T-helper 2 cell treated with Interferon-gamma antibody and Interleukin-4, amounts not matched to agents 100 ng/mL and 5 ng/mL, for 36 hours (primary cell): ENCODE measurements at regions not wholly inside any gene's neighbourhood (a gene's known extent, or its start where the extent isn't known, plus 50 kb on each side); places are given as distances from the start of the nearest gene placed in this dataset.

Experiments
- intact Hi-C: fragments of 100-400 bp; cut with micrococcal nuclease; formaldehyde crosslinking; loops from one replicate; pipeline ENCODE4 v1.15.1; 2023

DNA sequence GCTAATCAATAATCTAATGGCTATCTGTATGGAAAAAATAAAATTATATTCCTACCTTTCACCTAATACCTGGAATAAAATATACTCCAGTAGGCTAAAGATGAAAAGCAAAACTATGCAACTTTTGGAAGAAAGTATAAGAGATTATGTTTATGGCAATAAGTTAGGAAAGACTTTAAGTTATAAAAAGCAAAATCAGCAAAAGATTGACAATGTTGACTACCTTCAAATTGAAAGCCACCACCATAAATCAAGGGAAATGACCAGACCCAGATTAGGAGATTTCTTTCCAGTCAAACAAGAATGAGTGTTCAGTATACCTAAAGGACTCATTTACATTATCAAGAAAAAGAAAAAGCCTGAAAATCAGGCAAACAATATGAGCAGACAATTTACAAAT is 159.1 kb upstream of the ZBED5 start:
- intact Hi-C loops = no loop called here

DNA sequence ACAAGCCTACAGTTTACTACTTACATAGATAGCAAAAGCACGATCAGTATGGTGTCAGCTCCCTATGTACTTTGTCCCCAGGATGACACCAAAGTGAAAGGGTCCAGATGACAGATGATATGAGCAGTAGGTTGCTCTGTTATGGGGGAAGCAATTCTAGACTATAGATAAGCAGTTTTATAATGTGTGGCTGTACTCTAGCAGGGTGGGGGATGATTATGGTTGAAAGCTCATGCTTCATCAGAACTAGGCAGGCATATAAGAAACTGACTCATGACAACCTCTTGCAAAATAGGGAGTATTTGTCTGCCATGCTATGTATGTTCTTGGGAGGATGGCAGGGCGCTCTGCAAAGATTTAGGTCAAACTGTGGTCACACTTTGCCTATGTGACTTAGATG is 158.2 kb upstream of the ZBED5 start:
- intact Hi-C loops = no loop called here

DNA sequence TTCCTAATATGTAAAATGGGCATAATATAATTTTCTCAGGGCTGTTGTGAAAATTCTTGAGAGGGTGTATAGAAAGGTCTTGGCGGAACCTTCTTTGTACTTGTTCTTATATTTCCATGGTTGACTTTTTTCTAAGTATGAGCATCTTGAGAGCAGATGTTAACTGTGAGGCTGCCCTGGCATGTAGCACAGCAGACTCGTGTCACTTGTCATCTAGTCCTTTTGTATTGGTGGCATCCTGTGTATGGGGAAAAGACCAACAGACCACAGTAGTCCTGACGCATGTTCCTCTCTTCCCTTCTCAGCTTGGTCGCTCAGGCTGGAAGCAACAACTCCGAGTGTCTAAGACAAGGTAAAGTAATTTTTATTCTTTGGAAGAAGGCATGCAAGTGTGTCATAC is 153.8 kb upstream of the ZBED5 start:
- intact Hi-C loops = no loop called here

DNA sequence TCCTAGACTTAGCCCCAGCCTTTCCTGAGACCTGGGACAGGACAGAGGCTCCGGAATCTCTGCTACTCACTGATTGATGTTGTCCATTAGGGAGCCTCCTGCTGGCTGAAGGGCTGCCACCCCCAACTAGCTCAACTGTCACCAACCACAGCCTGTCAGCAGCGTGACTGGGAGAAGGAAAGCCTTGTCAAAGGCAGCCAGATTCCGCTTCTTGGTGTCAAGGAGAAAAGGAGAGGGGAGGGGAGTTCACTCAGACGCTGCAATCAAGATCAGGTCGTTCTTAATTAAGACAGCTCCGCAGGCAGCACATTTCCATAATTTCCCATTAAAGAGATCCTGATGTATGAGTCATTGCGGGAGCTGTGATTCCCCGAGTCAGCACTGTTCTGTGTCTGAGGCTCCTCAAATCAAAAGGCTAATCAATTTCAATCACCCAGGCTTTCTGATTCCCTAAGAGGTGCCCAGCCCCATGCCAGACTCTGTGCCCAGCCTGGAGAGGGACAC is 152.8 kb upstream of the ZBED5 start:
- intact Hi-C loops = no loop called here

DNA sequence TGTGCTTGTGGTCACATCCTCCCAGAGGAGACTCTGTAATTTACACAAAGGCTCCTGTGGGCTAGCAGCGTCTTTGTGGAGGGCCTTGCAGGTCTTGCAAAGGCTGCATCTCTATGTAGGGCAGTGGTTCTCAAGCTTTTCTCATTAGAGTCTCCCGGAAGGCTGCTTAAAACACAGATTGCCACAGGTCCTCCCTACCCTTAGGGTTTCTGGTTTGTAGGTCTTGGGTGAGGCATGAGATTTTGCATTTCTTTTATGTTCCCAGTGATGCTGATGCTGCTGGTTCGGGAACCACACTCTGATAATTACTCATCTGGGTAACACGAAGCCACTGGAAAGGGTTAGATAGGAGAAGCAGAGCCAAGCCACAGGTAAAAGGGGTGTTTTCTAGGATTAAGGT is 151.3 kb upstream of the ZBED5 start:
- intact Hi-C loops = no loop called here

DNA sequence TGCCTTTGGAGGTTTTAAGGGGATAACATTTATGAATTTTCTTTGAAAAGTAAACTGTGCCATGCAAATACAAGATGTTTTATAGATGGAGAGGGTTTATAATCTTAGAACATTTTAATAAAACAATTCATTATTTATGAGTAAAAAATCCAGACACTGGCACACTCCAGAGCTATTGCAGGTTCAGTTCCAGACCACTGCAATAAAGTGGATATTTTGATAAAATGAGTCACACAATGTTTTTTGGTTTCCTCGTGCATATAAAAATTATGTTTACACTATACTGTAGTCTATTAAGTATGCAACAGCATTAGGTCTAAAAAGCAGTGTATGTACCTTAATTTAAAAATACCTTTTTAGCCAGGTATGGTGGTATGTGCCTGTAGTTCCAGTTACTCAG is 146.2 kb upstream of the ZBED5 start:
- intact Hi-C loops = no loop called here

DNA sequence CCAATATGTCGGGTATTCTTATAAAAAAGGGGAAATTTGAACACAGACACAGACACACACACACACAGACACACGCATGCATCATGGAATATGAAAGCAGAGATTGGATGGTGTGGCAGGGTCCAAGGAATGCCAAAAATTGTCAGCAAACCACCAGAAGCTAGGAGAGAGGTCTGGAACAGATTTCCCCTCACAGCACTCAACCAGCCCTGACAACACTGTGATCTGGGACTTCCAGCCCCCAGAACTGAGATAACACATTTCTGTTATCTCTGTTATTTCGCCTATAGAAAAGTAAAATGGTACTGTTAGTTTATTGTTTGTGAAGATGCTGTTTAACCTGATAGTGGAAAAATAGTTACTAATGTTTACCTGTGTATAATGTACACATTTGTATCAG is 145.4 kb upstream of the ZBED5 start:
- intact Hi-C loops = no loop called here

DNA sequence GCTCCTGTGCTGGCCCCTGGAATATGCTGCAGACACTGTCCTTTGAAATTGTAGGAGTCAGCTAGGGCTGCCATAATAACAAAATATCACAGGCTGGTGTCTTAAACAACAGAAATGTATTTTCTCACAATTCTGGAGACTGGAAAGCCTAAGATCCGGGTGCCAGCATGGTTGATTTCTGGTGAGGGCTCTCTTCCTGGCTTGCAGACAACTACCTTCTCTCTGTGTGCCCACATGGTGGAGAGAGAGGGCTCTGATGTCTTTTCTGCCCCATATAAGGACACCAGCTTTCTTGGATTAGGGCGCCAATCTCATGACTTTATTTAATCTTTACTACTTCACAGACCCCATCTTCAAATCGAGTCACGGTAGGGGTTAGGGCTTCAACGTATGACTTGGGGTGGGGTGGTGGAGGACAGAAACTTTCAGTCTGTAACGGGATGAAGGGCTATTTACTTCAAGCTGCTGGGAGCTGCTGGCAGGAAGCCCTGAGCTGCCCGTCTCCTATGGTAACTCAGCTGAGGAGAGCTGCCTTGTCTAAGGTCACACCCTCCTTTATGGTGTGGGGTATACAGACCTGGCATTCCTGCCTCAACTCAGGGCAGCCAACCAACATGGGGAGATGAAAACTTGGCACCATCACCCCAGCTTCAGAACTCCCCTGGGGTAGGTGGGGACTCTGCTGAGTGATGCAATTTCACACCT is 142.9 kb upstream of the ZBED5 start:
- intact Hi-C loops = no loop called here

DNA sequence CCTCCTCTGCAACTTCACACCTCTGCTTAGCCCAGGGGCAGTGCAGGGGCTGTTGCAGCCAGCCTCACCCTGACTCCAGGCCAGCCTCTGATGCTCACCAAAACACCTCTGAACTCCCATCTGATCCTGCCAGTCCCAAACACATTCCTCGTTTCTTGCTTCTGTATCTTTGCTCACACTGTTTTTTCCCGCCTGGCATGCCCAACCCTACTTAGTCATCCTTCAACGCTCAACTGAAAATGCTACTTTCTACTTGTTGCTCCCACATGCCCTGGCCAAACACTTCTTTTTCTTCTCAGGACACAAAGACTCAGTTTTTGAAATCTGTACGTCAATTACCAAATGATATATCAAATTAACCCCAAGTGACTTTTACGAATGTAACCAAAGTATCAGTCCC is 140.8 kb upstream of the ZBED5 start:
- intact Hi-C loops = no loop called here

DNA sequence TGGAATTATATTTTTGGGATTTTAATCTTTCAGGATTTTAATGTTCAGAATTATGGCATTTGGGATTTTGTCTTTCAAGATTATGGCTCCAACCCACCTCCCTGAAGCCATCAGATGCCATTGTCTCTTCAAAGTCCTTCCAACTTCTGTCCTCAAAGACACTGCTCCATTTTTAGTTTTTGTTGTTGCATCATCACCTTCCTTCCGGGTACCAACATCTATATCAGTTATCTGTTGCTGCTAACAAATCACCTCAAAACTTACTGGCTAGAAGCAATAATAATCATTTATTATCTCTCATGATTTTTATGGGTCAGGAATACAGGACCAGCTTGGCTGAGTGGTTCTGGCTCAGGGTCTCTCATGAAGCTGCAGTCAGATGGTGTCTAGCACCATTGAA is 138.8 kb upstream of the ZBED5 start:
- intact Hi-C loops = no loop called here

DNA sequence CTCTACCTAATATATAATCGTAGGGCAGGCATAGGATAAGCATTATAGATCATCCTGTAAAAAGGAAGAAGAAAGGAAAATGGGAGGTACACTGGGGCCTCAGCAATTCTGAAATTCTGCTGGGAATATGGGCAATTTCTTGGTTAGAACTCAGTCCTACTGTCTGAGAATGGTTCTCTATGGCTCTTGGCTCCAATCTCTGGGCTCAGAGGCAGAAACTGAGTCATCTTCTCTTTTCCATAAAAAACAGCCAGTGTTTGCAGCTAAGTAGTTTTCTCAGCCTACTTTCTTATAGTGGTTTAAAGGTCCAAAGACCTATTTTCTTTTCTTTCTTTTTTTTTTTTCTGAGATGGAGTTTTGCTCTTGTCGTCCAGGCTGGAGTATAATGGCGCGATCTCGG is 135.8 kb upstream of the ZBED5 start:
- intact Hi-C loops = no loop called here

DNA sequence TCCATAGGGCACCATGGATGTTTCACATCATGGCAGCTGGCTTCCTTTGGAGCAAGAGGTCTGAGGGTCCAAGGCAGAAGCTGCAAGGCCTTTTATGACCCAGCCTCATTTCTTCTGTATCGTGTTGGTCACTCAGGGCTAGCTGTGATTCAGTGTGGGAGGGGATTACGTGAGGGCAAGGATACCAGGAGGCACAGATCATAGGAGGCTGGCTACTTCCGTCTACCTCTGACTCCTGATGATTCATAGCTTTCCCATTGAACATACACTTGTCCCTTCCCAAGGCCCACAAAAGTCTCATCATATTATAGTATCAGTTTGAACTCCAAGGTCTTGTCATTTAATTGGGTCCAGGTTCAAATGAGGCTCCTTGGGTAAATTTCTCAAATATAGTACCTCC is 135.3 kb upstream of the ZBED5 start:
- intact Hi-C loops = no loop called here

DNA sequence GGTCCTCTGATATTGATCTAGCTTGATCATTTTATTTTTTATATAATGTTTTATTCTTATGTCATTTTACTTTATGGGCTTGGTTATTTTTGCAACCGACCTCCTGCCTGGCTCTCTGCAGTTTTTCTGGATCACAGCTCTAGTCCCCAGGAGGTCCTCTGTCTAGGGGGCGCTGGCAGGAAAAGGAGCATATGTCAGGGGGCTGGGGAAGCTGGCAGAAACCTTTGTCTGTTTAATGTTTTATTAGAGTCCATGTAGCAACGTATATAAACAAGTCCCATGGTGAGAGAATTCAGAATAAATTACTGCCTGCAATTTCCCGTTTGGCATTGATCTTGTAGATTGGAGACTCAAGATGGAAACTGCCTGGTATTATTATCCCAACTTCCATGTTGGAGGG is 133.5 kb upstream of the ZBED5 start:
- intact Hi-C loops = no loop called here

DNA sequence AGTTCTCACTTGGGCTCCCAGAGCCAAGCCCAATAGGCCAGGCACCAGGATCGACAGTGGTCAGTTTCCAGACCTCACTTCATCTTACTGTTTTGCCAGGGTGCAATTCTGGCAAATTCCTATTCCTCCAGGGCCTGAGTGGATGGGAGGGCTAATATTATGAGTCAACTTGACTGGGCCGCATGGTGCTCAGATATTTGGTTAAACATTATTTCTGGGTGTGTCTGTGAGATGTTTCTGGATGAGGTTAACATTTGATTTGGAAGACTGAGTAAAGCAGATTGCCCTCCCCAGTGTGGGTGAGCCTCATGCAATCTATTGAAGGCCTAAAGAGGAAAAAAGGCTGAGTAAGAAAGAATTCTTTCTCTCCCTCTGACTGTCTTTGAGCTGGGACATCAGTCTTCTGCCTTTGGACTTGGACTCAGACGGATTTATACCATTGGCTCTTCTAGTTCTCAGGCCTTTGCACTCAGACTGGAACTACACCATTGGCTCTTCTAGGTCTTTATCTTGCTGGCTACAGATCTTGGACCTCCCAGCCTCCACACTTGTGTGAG is 132.9 kb upstream of the ZBED5 start:
- intact Hi-C loops = no loop called here

DNA sequence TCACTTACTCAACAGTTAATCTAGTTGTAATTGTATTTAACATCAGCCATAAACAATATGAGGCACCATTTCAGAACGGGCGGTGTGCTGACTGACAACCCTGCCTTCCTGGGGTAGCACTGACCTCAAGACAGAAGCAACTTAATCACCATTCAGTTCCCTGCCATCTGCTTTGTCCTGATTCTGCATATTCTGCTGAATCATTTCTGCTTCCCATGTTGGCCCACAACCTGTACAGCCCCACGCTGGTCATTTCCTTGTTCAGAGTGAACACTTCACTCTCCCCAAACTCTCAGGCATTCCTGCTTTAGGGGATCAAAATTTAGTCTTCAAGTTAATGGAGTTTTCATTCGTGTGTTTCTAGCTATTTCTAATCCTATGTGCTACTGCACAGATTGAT is 132.3 kb upstream of the ZBED5 start:
- intact Hi-C loops = no loop called here

DNA sequence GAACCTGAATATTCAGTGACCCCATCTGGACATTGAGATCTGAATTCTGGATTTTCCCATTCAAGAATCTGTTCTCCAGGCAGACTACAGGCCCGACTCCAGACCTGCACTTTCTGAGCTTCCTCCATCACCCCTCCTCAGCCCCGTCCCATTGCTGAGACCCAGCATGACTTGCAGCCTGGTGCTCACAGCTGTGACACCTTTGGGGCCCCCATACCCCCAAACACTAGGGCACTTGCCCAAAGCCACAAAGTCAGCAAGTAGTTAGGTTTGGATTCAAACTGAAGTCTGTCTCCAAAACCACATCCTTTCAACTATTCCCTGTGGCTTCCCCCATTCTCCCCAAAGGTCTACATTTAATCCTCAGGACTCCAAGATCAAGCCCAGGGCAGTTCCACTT is 128.2 kb upstream of the ZBED5 start:
- intact Hi-C loops = no loop called here

DNA sequence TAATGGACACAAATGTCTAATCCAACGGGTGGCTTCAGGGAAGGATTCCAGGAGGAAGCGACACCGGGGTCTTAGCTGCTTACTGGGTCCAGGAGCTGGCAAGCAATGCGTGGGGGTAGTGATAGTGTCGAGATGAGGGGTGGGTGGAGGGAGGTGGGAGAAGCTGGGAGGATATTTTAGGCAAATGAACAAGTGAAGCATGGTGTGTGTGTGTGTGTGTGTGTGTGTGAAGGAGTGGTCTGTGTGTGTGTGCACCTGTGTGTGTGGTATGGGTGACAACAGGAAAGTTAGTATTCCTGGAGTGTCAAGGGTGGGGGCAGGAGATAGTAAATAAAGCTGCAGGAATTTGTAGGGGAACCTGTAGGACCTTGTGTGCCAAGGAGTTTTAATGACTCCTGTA is 126.9 kb upstream of the ZBED5 start:
- intact Hi-C loops = no loop called here

DNA sequence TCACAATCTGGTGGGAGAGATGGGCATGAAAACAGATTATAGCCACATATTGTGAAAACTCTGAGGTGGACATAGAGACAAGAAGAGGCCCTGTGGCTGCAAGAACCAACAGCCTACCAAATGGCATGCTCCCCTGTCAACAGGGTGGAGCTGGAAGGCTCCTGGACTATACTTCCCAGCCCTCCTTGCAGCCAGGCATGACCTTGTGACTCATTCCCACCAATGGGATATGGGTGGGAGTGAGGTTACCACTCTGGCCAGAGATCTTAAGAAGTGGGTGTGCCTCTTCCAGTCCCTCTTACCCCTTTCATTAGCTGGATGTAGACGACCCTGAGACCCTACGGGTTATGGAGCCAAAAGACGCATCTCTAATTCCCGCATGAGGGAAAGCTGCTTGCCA is 126.4 kb upstream of the ZBED5 start:
- intact Hi-C loops = no loop called here

DNA sequence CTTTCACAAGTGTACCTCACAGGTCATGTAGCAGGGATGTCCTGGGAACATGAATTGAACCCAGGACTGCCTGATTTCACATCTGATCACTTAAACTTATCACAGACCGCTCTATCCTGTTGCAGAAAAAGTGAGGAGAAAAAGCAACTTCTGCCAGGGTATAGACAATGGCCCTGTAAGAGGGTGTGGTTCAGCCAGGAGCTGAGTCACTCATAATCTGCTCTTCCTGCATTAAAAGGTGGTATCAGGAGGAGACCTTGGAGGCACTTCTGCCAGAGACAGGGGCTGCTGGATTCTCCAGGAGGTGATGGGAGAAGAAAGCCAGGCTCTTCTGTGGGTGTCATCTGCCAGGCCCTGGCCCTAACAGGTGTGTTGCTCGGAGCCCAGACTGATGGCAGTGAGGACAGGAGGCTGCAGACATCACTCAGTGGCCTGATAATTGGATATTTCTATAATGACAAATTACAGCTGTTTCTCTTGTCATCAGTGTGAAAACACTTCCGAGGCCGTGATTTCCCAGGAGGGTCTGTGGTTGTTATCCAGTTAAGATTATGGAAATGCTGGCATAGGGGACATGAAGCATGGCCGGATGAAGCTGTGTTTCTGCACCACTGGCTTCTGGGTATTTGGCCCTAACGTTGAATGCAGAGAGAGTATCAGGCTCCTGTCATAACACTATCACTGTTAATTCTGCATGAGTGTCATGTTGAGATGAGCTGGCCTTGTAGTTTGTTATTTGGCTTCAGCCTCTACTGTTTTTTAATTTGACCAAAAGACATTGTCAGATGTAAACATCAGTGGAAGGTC is 125.1 kb upstream of the ZBED5 start:
- intact Hi-C loops = no loop called here

DNA sequence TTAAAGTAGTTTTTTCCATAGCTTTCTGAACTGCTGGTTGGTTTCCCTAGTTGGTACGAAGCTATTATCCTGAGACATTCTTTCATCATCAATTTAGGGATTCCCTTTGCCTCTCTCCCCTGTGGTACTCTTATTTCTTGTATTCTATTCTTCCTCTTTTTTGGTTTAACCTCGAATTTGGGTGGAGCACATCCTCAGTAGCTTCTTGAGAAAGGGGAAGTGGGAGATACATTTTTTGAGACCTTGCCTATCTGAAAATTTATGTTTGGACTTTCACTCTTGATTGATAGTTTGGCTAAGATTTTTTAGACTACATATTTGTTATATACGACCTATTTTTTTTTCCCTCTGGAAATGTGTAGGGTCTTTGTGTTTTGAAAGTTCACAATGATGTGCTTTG is 121.7 kb upstream of the ZBED5 start:
- intact Hi-C loops = no loop called here

DNA sequence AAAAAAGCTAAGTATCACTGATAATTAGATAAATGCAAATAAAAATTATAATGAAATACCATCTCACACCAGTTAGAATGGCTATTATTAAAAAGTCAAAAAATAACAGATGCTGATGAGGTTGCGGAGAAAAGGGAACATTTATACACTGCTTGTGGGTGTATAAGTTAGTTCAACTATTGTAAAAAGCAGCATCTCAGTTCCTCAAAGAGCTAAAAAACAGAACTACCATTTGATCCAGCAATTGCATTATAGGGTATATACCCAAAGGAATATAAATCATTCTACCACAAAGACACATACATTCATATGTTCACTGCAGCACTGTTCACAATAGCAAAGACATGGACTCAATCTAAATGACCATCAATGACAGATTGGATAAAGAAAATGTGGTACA is 120.3 kb upstream of the ZBED5 start:
- intact Hi-C loops = no loop called here

DNA sequence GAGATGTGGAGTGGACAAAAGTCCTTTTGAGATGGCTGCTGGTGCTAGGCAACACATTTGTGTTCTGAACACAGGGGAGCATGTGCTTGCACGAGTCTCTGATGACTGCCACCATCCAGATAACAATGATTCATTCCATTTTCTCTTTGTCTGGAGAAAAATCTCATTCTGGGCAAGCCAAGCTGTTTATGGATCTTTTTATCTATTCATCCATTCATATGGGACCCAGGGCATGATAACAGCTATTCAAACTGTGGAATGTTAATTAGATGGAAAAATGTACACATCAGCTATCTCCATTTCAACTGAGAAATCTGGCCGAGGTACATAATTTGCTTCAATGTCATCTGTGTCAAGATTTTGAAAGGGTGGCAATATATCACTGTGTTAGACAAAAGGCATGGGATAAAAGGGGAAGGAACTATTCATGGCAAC is 117.5 kb upstream of the ZBED5 start:
- intact Hi-C loops = no loop called here

DNA sequence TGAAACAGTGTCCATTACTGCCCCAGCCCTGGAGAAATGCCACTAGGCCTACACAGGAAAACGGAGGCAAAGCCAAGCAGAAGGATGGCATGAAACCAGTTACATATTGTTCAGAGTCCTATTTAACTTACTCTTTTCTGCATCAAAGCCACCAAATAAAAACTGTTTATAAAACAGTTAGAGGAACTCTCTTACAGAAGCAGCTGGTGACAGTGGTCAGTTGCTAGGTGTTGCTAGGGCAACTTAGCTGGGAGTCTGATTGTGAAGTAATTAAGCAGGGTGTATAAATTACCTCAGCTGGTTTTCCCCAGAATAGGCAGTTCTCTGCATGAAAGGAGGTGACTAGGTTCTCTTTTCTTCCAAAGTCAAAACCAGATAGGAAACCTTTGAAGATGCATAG is 115.6 kb upstream of the ZBED5 start:
- intact Hi-C loops = no loop called here
